ENCODE measurements at regions not wholly inside any gene's neighbourhood (a gene's known extent, or its start where the extent isn't known, plus 50 kb on each side); places are given as distances from the start of the nearest gene placed in this dataset.

- TF ChIP-seq POLR2AphosphoS5 (IDR thresholded peaks at IDR 0.05; ENCODE audit: low read depth, low read length) (no peak), POLR2A (IDR thresholded peaks at IDR 0.05; ENCODE audit: low read depth, low read length) (no peak), SPI1 (IDR thresholded peaks at IDR 0.05; ENCODE audit: low read depth, low read length) (no peak), TAF1 (IDR thresholded peaks at IDR 0.05; ENCODE audit: low read depth, low read length) (no peak), PAX5 (IDR thresholded peaks at IDR 0.05; ENCODE audit: insufficient read depth, low read length, severe bottlenecking) (no peak), POU2F2 (IDR thresholded peaks at IDR 0.05; ENCODE audit: low read depth, low read length) (no peak)
Observed at GRCh38 chr5:174172152-174172551, 126.6 kb downstream of the NSG2 start.

Data from GM12891 (cell line).